ENCODE measurements at regions not wholly inside any gene's neighbourhood (a gene's known extent, or its start where the extent isn't known, plus 50 kb on each side); places are given as distances from the start of the nearest gene placed in this dataset.

DNA sequence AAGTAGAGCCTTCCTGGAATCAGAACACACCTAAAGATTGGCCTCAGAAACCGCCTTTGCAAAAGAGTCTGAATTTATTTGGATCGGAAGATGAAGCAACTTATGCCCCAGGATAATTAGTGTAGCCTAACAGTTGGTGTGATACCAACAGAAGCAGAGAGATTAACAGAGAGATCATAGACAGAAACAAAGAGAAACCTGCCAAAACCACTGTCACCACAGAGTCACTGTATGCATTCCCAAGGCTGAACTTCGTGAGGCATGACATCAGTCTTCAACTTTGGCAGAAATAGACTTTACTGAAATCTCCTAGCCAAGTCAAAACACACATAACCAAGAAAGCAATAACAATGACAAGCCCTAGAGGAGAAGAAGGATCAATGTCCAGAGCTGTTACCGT is 361.8 kb downstream of the ELAVL2 start:
- no peak for DNase-seq

DNA sequence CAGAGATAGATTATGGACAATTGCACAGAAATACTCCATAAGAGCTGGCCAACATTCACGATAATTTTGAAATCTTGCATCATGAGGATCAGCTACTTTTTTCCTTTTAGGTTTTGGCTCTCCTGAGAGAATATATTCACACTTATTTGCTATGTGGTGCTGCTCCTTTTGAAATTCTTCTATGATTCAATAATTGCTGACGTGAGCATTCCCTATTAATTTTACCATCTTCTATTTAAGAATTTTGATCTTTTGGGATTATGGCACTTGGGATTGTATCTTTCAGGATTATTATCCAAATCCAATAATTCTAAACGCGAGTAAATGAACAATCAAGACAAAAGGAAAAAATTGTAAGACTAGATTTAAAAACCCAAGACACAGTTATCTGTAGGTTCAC is 358.8 kb downstream of the ELAVL2 start:
- no peak for DNase-seq

DNA sequence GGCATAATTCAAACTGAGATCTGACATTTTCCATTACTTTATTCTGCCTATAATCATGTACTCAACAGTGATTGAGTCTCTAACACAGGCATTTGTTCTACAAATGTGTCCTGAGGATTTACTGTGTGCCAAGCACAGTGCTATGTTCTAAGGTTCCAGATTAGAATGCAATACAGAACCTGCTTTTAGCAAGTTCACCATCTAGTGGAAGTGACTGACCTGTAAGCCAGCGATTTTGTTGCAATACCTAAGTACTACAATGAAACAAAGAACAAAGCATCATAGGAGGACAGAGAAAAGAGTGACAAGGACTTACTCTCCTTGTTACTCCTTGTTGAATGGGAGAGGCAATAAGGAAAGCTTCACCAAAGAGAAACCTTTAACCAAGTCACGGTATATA is 348.1 kb downstream of the ELAVL2 start:
- DNase-seq, result no peak

DNA sequence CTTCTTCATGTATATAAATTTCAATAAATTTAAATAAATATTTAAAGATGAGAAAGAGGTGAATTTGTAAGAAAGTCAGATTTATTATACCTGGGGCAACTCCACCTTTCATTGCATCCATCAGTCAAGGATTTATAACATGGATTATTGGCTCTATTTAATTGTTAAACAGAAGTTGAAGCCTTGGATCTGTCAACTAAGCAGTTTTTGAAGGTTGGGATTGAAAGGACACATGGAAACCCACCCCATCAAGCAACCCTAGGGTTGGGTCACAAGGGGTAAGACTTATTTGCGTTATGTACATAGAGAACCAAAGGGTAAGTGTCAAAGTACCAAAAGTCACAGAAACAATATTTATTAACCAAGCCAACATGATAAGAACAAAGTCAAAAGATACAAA is 342.5 kb downstream of the ELAVL2 start:
- DNase-seq, result no peak

DNA sequence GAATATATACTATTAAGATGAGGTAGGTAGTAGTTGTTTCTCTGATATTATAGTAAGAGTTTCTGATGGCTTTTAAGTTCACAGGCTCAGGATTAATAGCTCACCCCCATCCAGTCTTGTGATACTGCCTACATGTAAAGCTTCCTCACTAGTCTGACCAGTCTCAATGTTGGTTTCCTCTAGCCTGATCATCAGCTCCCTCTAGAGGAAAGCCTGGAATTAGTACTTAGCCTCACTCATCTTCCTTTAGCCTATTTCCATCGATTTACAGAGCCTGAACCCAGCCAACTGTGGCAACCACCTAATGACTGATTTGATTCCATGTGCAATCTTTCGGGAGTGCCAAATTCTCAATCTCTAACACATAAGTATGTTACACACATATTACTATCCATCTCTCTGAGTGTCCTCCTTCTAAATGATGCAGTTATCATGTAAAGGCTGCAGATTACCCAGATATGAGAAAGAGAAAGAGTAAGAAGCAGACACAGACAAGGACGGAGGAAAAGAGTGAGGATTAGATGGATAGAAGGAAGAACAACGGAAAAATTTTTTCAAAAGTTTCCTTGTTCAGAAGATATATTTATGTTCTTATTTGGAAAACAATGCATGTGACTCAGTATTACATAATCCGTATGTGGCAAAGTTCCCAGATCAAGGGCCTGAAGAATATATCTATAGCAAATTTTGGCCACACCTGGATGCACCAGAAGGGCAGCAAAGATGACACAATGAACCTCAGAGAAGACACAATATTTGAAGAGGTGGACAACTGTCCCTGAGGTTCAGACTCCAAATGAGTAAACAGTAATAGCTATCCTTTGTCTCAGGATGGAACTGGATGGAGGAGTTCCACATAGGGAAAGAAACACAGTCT is 333.7 kb downstream of the ELAVL2 start:
- DNase-seq, result no peak

DNA sequence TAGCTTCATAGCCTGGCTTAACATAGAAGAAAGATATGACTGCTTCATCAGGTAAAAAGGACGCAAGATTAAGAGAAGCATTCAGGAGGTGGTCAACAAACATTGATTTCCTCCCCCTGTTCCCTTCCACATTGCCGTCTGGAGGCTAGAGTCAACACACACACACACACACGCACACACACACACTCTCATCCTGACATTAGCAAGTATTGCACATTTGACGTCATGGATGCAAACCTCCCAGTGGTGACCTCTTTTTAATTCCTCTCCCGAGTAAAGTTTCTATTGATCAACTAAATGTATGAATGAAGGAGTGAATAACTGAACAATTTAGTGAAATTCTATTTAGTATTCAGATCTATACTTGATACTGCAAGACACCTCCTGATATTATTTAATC is 332.8 kb downstream of the ELAVL2 start:
- DNase-seq, result no peak

DNA sequence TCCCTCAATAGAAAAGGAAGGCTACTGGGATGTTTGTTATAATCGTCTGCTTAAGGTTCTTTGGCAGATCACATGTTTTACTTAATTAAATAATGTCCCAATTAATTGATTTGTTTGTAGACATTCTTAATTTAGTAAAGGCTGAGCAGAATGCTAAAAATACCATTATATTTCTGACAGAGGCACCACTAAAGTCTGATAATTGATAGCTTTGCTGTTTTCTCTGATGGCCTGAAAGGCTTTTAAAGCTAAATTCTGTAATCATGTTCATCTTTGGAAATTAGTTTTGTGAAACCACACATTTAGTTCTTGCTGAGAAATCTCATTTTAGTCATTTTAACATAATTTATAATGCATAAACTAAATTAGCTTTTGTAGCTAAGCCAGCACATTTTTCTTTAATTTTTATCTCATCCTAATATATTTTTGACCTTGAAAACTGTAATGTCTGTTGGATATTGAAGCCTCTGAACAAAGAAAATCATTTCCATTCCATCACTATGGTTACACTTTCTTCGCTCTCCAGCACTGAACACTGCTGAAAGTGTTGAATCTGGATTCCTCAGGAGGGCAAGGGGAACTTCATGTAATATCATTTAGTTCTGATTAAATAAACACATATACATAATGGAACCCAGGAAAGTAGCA is 329.4 kb downstream of the ELAVL2 start:
- no peak for DNase-seq

DNA sequence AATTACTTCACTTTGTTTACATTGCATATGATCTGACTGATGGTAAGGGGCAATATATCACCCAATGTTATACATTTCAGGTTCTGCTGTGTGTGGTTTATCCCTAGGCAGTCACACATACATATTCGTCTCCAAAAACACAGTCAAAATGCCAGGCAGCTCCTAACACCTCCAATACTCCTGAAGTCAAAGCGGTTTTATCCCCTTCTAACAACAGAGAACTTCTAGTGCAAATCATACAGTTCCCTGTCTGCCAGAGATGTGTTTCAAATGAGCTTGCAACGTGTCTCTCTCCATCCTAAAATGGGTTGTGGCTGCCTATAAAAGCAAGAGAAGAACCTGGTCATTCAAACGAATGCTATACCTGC is 328.9 kb downstream of the ELAVL2 start:
- no peak for DNase-seq

DNA sequence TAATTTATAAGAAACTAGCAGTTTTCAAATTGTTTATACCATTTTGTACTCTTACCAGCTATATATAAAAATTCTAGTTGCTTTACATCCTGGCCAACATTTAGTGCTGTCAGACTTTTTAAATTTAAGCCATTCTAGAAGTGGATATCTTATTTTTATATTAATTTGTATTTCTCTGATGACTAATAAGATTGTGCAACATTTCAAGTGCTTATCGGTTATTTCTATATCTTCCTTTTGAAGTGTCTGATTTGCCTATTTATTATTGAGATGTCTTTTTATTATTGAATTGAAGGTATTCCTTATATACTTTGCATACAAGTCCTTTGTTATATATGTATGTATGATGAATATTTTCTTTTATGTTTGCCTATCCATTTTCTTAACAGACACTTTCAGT is 324.0 kb downstream of the ELAVL2 start:
- DNase-seq, result no peak

DNA sequence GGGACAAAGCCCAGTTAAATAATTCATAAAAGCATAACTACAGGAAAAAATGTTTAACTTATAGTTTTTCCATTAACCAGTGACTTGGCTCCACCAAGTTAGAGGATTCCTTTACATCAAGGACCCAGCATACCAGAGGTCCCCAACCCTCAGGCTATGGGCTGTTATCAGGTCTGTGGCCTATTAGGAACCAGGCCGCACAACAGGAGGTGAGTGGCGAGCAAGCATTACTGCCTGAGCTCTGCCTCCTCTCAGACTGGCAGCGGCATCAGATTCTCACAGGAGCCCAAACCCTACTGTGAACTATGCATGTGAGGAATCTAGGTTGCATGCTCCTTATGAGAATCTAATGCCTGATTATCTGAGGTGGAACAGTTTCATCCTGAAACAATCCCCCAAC is 303.1 kb downstream of the ELAVL2 start:
- no peak for DNase-seq

DNA sequence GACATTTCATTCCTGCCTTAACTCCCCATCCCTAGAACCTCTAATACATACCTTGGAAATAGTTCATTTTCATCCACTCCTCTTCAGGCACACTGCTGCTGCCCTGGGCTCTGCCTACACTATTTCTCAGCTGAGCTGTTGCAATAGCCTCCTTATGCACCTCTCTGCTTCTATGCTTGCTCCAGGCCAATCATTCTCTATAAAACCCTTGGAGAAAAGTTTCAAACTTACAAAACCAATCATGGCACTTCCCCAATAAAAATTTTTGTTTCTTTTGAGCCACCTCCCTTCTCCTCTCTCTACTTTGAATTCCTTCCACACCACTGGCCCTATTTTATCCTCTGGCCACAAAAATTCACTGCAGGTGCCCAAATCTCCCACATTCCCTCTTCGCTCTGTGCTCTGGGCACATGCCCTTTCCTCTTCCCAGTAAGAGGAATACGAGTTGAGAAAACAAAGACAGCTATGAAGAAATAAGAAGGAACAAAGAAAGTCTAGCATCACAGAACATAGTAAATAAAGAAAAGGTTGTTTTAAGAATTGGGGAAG is 301.4 kb downstream of the ELAVL2 start:
- no peak for DNase-seq

DNA sequence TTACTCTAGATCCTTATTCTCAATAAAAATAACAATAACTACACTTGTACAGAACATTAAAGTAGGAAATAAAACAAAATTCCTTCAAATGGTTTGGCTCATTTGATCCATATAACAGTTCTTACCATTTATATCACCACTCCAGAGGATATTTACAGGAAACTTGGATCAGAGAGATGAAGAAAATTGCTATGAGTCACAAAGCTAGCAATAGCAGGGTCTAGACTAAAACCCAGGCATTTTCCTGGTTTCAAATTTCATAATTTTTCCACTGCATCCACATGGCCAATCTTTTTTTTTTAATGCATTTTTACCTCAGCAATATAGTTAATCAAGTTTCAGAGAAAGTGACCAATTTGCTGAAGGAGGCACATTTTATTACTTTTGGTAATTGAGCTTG is 299.2 kb downstream of the ELAVL2 start:
- DNase-seq, result no peak

DNA sequence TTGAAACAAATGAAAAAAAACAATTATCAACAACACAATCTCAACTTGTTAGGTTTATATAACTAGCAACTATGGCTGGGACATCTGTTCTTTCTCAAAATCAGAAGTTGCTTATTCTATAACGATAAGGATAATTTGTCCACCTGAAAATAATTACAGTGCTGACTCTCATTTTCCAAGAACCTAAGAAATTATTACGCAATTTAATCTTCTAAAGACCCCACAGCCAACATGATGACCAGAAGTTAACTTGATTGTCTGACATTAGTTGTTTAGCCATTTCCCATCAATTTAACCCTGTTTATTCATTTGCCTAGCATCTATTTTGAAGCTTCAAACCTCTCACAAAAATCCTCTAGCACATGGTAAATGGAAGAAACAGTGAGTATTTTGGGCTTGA is 293.8 kb downstream of the ELAVL2 start:
- DNase-seq, result no peak

DNA sequence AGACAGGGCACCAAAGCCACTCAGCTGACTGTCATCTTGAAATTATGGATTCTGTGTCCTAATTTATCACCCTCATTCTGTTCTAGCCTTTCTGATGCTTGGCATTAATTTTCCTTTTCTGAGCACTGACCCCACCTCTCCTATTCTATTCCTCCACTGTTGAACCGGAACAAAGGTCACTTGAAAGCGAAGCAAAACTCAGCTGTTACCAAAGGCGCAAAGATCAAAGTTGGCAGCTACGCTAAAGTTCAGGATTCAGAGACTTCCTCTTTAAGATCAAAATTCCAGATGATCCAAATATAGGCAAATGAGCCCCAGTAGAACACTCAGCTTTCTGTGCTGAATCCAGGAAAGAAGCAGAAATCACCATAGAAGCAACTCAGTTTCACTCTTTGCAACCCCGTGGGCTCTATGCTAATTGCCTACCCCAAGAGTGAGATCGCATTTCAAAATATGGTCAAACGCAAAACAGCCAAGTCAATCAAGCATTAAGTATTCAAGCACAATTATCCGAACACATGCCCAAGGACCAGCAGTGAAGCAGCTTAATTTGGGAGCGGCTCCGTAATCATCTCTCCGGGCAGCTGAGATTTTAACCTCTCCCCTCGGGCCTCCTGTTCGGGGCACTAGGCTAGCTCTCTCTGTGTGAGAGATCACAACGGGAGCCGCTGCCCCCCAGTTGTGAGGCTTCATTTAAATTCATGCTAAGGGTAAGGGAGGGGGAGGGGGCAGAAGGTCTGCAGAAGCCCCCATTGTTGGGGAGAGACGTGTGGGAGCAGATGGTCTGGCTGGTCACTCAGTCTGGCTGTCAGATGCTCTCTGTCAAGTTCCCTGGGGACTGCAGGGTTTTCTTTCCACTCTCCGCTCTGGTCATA is 288.6 kb downstream of the ELAVL2 start:
- DNase-seq, result peak in 3 of 6 experiments; percentile 5 to 19 (median 6)

DNA sequence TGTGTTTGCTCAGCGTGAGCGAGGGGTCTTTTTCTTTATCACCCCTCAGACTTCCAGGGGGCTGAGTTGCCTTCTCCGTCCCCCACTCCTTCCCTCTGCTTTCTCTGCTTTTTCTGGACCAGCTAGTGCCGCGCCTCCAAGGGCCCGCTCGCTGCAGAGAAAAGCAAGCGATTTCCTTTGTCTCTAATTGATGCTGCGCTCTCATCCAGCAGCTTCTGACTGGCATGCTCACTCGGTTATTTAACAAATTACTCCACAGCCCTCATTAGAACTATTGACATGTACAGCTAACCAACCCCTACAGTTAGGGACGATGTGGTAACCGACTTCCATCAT is 288.0 kb downstream of the ELAVL2 start:
- DNase-seq, result no peak

DNA sequence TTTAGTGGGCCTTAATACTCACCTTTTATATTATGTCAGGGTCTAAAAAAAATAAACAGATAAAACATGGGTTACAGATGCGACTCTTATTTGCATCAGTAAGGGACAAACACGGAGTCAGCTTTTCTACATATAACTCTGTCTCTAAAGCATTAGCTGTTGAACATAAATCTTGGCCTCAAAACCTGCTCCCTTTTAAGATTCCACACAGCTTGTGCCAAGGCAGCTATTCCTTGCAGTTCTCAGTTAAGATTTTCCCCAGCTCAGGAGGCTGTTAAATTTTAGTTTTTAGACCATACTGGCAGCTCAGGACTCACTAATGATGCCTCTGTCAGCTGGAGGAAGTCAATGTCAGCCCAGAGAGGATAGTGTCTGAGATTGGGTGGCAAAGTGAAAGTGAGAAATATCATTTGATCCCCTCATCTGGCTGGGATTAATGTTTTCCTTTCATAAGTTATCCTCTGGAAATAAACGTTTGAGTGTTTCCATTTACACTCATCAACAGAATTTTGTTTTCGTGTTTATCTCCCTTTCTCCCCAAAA is 287.5 kb downstream of the ELAVL2 start:
- DNase-seq, result no peak

DNA sequence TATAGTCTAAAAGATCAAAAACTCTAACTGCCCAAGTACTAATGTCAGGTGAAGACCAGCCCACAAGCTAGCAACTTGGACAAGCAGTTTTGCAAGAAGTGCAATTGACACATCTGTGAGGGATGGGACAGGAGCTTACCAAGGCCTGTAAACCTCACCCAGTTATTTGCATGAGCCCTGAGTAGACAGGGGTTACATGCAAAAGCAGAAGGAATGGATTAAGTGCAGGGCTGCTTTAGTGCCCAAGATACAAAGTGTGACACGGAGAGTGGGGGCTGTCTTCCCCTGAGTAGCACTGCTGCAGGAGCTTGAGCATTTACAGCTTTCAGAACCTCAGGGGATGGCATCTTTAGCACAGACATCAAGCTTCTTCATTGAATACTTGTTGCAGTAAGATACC is 286.7 kb downstream of the ELAVL2 start:
- no peak for DNase-seq

DNA sequence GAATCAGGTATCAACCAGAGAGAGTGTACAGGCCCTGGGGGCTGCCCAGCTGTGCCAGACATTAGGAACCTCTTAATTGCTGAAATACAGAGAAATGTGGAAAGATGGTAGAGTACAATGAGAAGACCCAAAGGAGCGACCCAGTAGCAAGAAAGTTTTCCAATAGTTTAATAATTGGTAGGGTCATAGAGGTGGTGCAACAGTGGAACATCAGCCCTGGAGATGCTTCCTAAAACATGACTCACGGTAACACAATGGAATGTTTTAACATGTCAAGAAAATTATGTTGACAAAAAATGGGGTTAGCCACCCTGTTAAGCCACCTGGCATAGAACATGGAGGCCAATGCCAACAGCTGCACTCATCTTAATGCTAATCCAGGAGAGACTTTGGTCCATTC is 284.1 kb downstream of the ELAVL2 start:
- DNase-seq, result no peak

DNA sequence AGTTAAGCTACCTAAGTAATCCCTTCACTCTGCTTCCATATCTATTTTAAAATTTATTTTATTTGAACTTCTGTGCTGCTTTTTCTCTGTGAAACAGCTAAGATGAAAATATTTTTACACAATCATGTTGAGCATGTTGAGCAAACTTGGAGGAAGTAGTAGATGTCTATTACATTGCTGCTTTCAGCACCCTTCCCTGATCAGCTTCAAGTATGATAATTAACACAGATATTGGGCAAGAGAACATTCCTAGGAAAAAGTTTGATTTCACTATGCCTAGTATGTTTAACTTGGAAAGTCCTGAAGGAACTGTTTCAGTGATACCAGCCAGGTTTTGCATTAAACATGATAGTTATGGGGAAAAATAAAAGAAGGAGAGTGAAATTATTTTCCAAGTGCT is 283.6 kb downstream of the ELAVL2 start:
- DNase-seq, result no peak

DNA sequence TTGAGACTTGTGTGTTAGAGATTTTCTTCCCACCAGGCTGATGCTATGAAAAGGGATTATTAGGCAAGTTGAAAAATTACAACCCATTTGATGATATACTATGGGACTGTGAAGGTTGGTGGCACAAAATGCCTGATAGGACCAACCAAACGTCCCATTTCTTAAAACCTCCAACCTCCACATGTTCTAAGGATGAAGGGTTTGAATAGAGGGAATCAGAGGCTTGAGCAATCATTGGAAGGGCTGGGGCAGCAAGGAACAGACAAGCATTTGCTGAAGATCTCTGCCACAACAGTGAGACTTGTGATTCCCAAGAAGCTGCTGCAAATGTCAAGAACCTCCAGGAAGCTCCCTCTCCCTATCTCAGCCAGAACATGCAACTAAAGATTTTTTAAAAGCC is 283.1 kb downstream of the ELAVL2 start:
- no peak for DNase-seq

DNA sequence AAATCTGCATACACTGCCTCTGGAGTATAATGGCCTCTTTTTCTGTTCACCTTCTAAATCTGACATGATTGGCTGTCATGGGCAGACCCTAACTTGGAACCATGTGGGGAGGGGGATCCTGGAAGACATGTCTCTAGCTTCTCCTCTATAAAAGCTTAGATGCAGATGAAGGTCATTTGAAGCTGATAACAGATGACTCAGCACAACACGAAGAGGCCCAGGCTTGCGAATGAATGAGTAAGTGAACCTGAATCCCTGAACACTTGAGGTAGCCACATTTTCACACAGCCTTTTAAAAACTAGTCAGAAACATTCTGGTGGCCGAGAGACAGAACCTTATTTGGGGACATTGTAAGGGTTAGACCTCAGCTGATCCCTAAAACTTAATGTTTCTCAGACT is 282.6 kb downstream of the ELAVL2 start:
- no peak for DNase-seq

DNA sequence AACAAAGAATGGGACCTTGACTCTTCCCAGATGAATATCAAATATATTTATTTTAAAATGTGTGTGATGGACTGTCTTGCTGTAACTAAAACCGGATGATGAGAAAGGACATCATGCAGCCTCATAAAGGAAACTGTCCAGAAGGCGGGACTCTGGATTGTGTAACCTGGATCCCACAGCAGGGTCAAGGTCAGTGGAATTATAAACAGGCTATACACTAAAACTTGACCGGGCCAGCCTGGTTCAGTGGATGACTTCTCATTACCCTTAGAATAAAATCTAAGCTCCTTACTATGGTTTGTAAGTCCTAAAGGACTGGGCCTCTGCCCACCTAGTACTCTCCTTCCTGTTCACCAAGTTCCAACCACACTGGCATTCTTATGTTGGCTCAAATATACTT is 280.3 kb downstream of the ELAVL2 start:
- no peak for DNase-seq

DNA sequence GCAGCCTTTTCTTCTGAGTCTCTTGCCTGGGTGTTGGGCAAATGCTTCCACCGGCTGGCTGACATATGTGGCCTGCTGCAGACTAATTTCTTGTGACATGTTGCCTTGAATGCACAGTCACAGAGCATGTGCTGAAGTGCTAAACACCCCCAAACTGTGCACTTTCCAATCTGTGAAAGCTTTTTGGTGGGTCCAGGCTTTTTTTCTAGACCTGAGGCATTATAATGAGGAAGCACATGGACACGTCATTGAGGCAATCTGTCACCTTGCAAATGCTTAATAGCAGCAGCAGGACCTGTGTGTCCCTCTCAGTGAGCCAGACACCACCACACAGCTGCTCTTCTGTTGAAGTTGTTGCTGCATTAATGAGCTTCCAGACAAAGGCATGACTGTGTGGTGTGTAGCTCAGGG is 274.7 kb downstream of the ELAVL2 start:
- no peak for DNase-seq
